Panc1 (cell line): ENCODE measurements at regions not wholly inside any gene's neighbourhood (a gene's known extent, or its start where the extent isn't known, plus 50 kb on each side); places are given as distances from the start of the nearest gene placed in this dataset.

Experiments
- POLR2AphosphoS5 ChIP-seq: IDR thresholded peaks from 2 replicates; pipeline ENCODE4 v1.6.1; 2012; ENCODE audit warnings: mild to moderate bottlenecking, low read depth, low read length, moderate library complexity
- TF ChIP-seq, protein P1 (sequence below), 2 experiments: IDR thresholded peaks; 2 replicates each; pipeline ENCODE4 v1.6.1; 2011 to 2012; ENCODE audit warnings: low read depth in 2 of 2, control low read depth in 1 of 2, low read length in 1 of 2, mild to moderate bottlenecking in 1 of 2, moderate library complexity in 1 of 2; ENCODE audit not compliant: insufficient read depth in 1 of 2
- TF ChIP-seq, protein P2 (sequence below): fragments of 450-650 bp; IDR thresholded peaks from 2 replicates; pipeline ENCODE4 v1.5.1; 2017; ENCODE audit warnings: mild to moderate bottlenecking

DNA sequence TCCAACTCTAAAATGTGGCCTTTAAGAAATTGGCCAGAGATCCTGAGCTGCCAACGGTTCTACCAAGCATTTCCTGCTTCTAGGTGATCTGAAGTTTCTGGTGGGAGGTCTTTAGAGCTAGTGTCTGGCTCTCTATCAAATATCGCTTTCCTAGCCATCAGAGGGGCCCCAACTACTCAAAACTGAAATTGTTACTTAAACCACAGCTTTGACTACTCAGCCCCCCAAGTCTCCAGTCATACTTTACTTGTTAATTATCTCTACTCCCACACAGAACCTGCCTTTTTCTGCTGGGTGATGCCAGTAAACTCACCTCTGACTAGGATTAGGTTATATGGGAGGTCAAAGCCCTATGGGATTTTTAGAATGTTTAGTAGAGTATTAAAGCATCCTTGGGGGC lies 95.1 kb downstream of the FASLG start:
- no peak for TF ChIP-seq POLR2AphosphoS5
- TF ChIP-seq, protein P1, sequence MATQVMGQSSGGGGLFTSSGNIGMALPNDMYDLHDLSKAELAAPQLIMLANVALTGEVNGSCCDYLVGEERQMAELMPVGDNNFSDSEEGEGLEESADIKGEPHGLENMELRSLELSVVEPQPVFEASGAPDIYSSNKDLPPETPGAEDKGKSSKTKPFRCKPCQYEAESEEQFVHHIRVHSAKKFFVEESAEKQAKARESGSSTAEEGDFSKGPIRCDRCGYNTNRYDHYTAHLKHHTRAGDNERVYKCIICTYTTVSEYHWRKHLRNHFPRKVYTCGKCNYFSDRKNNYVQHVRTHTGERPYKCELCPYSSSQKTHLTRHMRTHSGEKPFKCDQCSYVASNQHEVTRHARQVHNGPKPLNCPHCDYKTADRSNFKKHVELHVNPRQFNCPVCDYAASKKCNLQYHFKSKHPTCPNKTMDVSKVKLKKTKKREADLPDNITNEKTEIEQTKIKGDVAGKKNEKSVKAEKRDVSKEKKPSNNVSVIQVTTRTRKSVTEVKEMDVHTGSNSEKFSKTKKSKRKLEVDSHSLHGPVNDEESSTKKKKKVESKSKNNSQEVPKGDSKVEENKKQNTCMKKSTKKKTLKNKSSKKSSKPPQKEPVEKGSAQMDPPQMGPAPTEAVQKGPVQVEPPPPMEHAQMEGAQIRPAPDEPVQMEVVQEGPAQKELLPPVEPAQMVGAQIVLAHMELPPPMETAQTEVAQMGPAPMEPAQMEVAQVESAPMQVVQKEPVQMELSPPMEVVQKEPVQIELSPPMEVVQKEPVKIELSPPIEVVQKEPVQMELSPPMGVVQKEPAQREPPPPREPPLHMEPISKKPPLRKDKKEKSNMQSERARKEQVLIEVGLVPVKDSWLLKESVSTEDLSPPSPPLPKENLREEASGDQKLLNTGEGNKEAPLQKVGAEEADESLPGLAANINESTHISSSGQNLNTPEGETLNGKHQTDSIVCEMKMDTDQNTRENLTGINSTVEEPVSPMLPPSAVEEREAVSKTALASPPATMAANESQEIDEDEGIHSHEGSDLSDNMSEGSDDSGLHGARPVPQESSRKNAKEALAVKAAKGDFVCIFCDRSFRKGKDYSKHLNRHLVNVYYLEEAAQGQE (IDR thresholded peaks at IDR 0.05; ENCODE audit: insufficient read depth in 1 of 2, low read depth in 2 of 2, low read length in 1 of 2) = no peak
- TF ChIP-seq, protein P2, sequence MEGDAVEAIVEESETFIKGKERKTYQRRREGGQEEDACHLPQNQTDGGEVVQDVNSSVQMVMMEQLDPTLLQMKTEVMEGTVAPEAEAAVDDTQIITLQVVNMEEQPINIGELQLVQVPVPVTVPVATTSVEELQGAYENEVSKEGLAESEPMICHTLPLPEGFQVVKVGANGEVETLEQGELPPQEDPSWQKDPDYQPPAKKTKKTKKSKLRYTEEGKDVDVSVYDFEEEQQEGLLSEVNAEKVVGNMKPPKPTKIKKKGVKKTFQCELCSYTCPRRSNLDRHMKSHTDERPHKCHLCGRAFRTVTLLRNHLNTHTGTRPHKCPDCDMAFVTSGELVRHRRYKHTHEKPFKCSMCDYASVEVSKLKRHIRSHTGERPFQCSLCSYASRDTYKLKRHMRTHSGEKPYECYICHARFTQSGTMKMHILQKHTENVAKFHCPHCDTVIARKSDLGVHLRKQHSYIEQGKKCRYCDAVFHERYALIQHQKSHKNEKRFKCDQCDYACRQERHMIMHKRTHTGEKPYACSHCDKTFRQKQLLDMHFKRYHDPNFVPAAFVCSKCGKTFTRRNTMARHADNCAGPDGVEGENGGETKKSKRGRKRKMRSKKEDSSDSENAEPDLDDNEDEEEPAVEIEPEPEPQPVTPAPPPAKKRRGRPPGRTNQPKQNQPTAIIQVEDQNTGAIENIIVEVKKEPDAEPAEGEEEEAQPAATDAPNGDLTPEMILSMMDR = no peak
